ENCODE measurements at regions not wholly inside any gene's neighbourhood (a gene's known extent, or its start where the extent isn't known, plus 50 kb on each side); places are given as distances from the start of the nearest gene placed in this dataset.

DNA sequence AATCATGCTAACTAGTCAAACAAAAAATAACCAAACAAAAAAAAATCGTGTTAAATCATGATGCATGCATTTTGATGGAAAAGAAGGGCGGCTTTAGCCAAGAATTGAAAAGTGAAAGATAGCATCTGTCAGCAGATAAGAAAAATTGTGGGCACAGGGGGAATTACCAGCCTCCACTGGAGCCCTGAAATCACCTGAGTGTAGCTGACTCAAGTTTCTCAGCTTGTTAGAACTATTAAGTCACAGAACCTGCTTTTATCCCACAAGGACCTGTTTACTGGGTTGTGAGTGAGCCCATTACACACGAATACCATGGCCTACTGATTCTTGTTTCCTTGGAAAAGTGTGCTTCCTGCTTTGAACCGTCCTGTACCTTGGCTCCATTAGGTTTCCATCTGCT, 85.2 kb downstream of the COX18 start:
- TF ChIP-seq MXI1 (IDR thresholded peaks at IDR 0.05; ENCODE audit: borderline replicate concordance, low read depth, low read length) (no peak), CTCF (conservative IDR thresholded peaks at IDR 0.05; ENCODE audit: low read depth, low read length) (no peak), RAD21 (IDR thresholded peaks at IDR 0.05; ENCODE audit: low read length) (no peak), CHD1 (IDR thresholded peaks at IDR 0.05; ENCODE audit: low read depth, low read length) (no peak), SMC3 (IDR thresholded peaks at IDR 0.05; ENCODE audit: low read depth, low read length) (no peak), RFX5 (IDR thresholded peaks at IDR 0.05; ENCODE audit: low read depth, low read length) (no peak), POLR2A (IDR thresholded peaks at IDR 0.05; ENCODE audit: low read depth, low read length) (no peak), MAFK (IDR thresholded peaks at IDR 0.05; ENCODE audit: low read depth, low read length) (no peak)

Measured in IMR-90 (cell line).